ENCODE measurements at regions not wholly inside any gene's neighbourhood (a gene's known extent, or its start where the extent isn't known, plus 50 kb on each side); places are given as distances from the start of the nearest gene placed in this dataset.

GRCh38 chr13:90510319-90510718, 837.2 kb upstream of the MIR17HG start:
- TF ChIP-seq CTCF (IDR thresholded peaks at IDR 0.05; ENCODE audit: low read depth, low read length, missing input control): no peak
- TF ChIP-seq MAX (IDR thresholded peaks at IDR 0.05): no peak
- no peak for TF ChIP-seq SP1 (IDR thresholded peaks at IDR 0.05)

Measured in liver (tissue), 3 donors.